Stimulated activated CD8-positive, alpha-beta memory T cell treated with anti-CD3 and anti-CD28 coated beads, Interleukin-7, amount 100 ng/mL, for 1 hour (primary cell): ENCODE measurements at regions not wholly inside any gene's neighbourhood (a gene's known extent, or its start where the extent isn't known, plus 50 kb on each side); places are given as distances from the start of the nearest gene placed in this dataset.

ENCODE experiments used
- DNase-seq, 2 donors: peaks; one replicate each; pipeline ENCODE4 v3.0.0-alpha.2; 2020; ENCODE audit warnings: low read depth in 2 of 2

- DNase-seq, result no peak
Measured at GRCh38 chr15:31510057-31510456, 183.4 kb downstream of the KLF13 start.

- DNase-seq, result no peak
Measured at GRCh38 chr15:31511707-31512310, 185.2 kb downstream of the KLF13 start.

- DNase-seq, result no peak
Measured at GRCh38 chr15:31513178-31513577, 186.5 kb downstream of the KLF13 start.

- no peak for DNase-seq
Measured at GRCh38 chr15:31516440-31516839, 189.8 kb downstream of the KLF13 start.

- DNase-seq, result no peak
Measured at GRCh38 chr15:31516874-31517273, 190.2 kb downstream of the KLF13 start.

- no peak for DNase-seq
Measured at GRCh38 chr15:31517711-31518110, 191.1 kb downstream of the KLF13 start.

GRCh38 chr15:31522028-31522427 is 195.4 kb downstream of the KLF13 start:
- DNase-seq, result no peak

- no peak for DNase-seq
Measured at GRCh38 chr15:31523027-31523654, 196.5 kb downstream of the KLF13 start.

GRCh38 chr15:31523655-31524049 is 197.0 kb downstream of the KLF13 start:
- no peak for DNase-seq

GRCh38 chr15:31525185-31525695 is 198.6 kb downstream of the KLF13 start:
- no peak for DNase-seq

GRCh38 chr15:31525988-31526665 is 199.5 kb downstream of the KLF13 start:
- DNase-seq, result no peak

- DNase-seq, result no peak
Measured at GRCh38 chr15:31526916-31527690, 200.5 kb downstream of the KLF13 start.

GRCh38 chr15:31528846-31529245 is 202.2 kb downstream of the KLF13 start:
- DNase-seq, result no peak

- DNase-seq, result no peak
Measured at GRCh38 chr15:31537770-31538592, 211.3 kb downstream of the KLF13 start.

- DNase-seq, result no peak
Measured at GRCh38 chr15:31540633-31541032, 214.0 kb downstream of the KLF13 start.

GRCh38 chr15:31544361-31544760 is 217.7 kb downstream of the KLF13 start:
- no peak for DNase-seq

GRCh38 chr15:31545257-31545656 is 218.6 kb downstream of the KLF13 start:
- DNase-seq, result no peak

GRCh38 chr15:31550211-31550977 is 223.8 kb downstream of the KLF13 start:
- no peak for DNase-seq

GRCh38 chr15:31551323-31551722 is 224.7 kb downstream of the KLF13 start:
- no peak for DNase-seq

GRCh38 chr15:31552482-31553099 is 226.0 kb downstream of the KLF13 start:
- DNase-seq, result no peak
